ENCODE measurements at regions not wholly inside any gene's neighbourhood (a gene's known extent, or its start where the extent isn't known, plus 50 kb on each side); places are given as distances from the start of the nearest gene placed in this dataset.

GRCh38 chr9:107870221-107870620 lies 380.7 kb upstream of the KLF4 start:
- no peaks in the 10 kb centered on the region for H3K4me1 ChIP-seq
- H3K9me3 ChIP-seq, result no peaks in the 10 kb centered on the region
- no peak for DNase-seq (ENCODE audit: low spot score)
- no peaks in the 10 kb centered on the region for H3K27me3 ChIP-seq
- H3K36me3 ChIP-seq, result no peaks in the 10 kb centered on the region
- no peak for TF ChIP-seq CTCF (IDR thresholded peaks at IDR 0.05)
- H3K27ac ChIP-seq, result no peak overlapping the region
- H3K4me3 ChIP-seq, result no peak overlapping the region

- no peak for DNase-seq (ENCODE audit: low spot score)
- Histone ChIP-seq H3K27me3 (no peaks in the 10 kb centered on the region), H3K36me3 (no peaks in the 10 kb centered on the region), H3K4me3 (no peak overlapping the region), H3K4me1 (no peaks in the 10 kb centered on the region), H3K27ac (no peak overlapping the region), H3K9me3 (no peaks in the 10 kb centered on the region)
- no peak for TF ChIP-seq CTCF (IDR thresholded peaks at IDR 0.05)
Observed at GRCh38 chr9:107869111-107869510, 379.5 kb upstream of the KLF4 start.

GRCh38 chr9:107868186-107868585 lies 378.6 kb upstream of the KLF4 start:
- H3K27me3 ChIP-seq, result no peaks in the 10 kb centered on the region
- no peaks in the 10 kb centered on the region for H3K4me1 ChIP-seq
- no peak for TF ChIP-seq CTCF (IDR thresholded peaks at IDR 0.05)
- H3K9me3 ChIP-seq, result no peaks in the 10 kb centered on the region
- no peak overlapping the region for H3K27ac ChIP-seq
- DNase-seq (ENCODE audit: low spot score), result no peak
- no peak overlapping the region for H3K4me3 ChIP-seq
- H3K36me3 ChIP-seq, result no peaks in the 10 kb centered on the region

- no peak for DNase-seq (ENCODE audit: low spot score)
- H3K27ac ChIP-seq, result no peak overlapping the region
- H3K9me3 ChIP-seq, result no peaks in the 10 kb centered on the region
- no peak overlapping the region for H3K4me3 ChIP-seq
- H3K27me3 ChIP-seq, result no peaks in the 10 kb centered on the region
- no peaks in the 10 kb centered on the region for H3K36me3 ChIP-seq
- no peak for TF ChIP-seq CTCF (IDR thresholded peaks at IDR 0.05)
- no peaks in the 10 kb centered on the region for H3K4me1 ChIP-seq
Observed at GRCh38 chr9:107867738-107868137, 378.2 kb upstream of the KLF4 start.

GRCh38 chr9:107866711-107867311 lies 377.2 kb upstream of the KLF4 start:
- Histone ChIP-seq H3K4me1 (no peaks in the 10 kb centered on the region), H3K4me3 (no peak overlapping the region), H3K27me3 (no peaks in the 10 kb centered on the region), H3K9me3 (no peaks in the 10 kb centered on the region), H3K27ac (no peak overlapping the region), H3K36me3 (no peaks in the 10 kb centered on the region)
- DNase-seq (ENCODE audit: low spot score), result no peak
- no peak for TF ChIP-seq CTCF (IDR thresholded peaks at IDR 0.05)

- no peaks in the 10 kb centered on the region for H3K4me1 ChIP-seq
- no peak overlapping the region for H3K27ac ChIP-seq
- TF ChIP-seq CTCF (IDR thresholded peaks at IDR 0.05), result no peak
- H3K9me3 ChIP-seq, result no peaks in the 10 kb centered on the region
- H3K36me3 ChIP-seq, result no peaks in the 10 kb centered on the region
- no peak overlapping the region for H3K4me3 ChIP-seq
- no peak for DNase-seq (ENCODE audit: low spot score)
- H3K27me3 ChIP-seq, result no peaks in the 10 kb centered on the region
Observed at GRCh38 chr9:107863396-107863795, 373.8 kb upstream of the KLF4 start.
